H9 (cell line): ENCODE measurements at regions not wholly inside any gene's neighbourhood (a gene's known extent, or its start where the extent isn't known, plus 50 kb on each side); places are given as distances from the start of the nearest gene placed in this dataset.

ENCODE experiments used
- DNase-seq: peaks from one replicate; pipeline ENCODE4 v3.0.0-alpha.2; 2017
- H2AFZ ChIP-seq: one replicate; pipeline ENCODE4 v1.6.1; 2013; ENCODE audit warnings: mild to moderate bottlenecking, low read length, control low read depth, moderate library complexity
- H2AK5ac ChIP-seq: 2 replicates; pipeline ENCODE4 v1.6.1; 2013; ENCODE audit warnings: low read length, control low read depth, mixed read lengths; ENCODE audit not compliant: insufficient read length
- H2BK120ac ChIP-seq: one replicate; pipeline ENCODE4 v1.6.1; 2013; ENCODE audit warnings: low read depth, mild to moderate bottlenecking, low read length, control low read depth, inconsistent platforms; ENCODE audit not compliant: poor library complexity, severe bottlenecking
- H2BK12ac ChIP-seq: 2 replicates; pipeline ENCODE4 v1.6.1; 2013; ENCODE audit warnings: low read length, control low read depth, mixed read lengths, low read depth; ENCODE audit not compliant: insufficient read length
- H2BK15ac ChIP-seq: 2 replicates; pipeline ENCODE4 v1.6.1; 2013; ENCODE audit warnings: low read depth, low read length, control low read depth
- H2BK20ac ChIP-seq: one replicate; pipeline ENCODE4 v1.6.1; 2013; ENCODE audit warnings: low read depth, mild to moderate bottlenecking, low read length, control low read depth, inconsistent platforms; ENCODE audit not compliant: poor library complexity, severe bottlenecking
- H2BK5ac ChIP-seq: 2 replicates; pipeline ENCODE4 v1.6.1; 2013; ENCODE audit warnings: low read length, control low read depth, mixed read lengths; ENCODE audit not compliant: insufficient read length
- H3K14ac ChIP-seq: 2 replicates; pipeline ENCODE4 v1.6.1; 2013; ENCODE audit warnings: low read length, control low read depth; ENCODE audit not compliant: insufficient read depth
- H3K18ac ChIP-seq: 2 replicates; pipeline ENCODE4 v1.6.1; 2013; ENCODE audit warnings: low read depth, mild to moderate bottlenecking, mixed read lengths, low read length, control low read depth; ENCODE audit not compliant: insufficient read length
- H3K23ac ChIP-seq: 2 replicates; pipeline ENCODE4 v1.6.1; 2013; ENCODE audit warnings: low read length, control low read depth, mixed read lengths, low read depth; ENCODE audit not compliant: insufficient read length
- H3K23me2 ChIP-seq: 2 replicates; pipeline ENCODE4 v1.6.1; 2013; ENCODE audit warnings: low read depth, mild to moderate bottlenecking, mixed read lengths, low read length, control low read depth; ENCODE audit not compliant: insufficient read length, poor library complexity, severe bottlenecking
- H3K27ac ChIP-seq: 2 replicates; pipeline ENCODE4 v1.5.1; 2013; ENCODE audit warnings: low read length, control low read depth, mixed read lengths, low read depth; ENCODE audit not compliant: insufficient read length
- H3K27me3 ChIP-seq: 2 replicates; pipeline ENCODE4 v1.6.1; 2013; ENCODE audit warnings: low read length, control low read depth, inconsistent platforms; ENCODE audit not compliant: insufficient read depth
- H3K4ac ChIP-seq: 2 replicates; pipeline ENCODE4 v1.6.1; 2013; ENCODE audit warnings: low read depth, mild to moderate bottlenecking, control low read depth, inconsistent platforms, low read length, moderate library complexity
- H3K4me1 ChIP-seq: 2 replicates; pipeline ENCODE4 v1.6.1; 2013; ENCODE audit warnings: low read length, control low read depth, inconsistent platforms; ENCODE audit not compliant: insufficient read depth
- H3K4me2 ChIP-seq: 2 replicates; pipeline ENCODE4 v1.6.1; 2013; ENCODE audit warnings: low read length, control low read depth, mixed read lengths; ENCODE audit not compliant: insufficient read length, insufficient read depth
- H3K56ac ChIP-seq: 2 replicates; pipeline ENCODE4 v1.6.1; 2013; ENCODE audit warnings: low read depth, mild to moderate bottlenecking, mixed read lengths, low read length, control low read depth; ENCODE audit not compliant: insufficient read length
- H3K79me1 ChIP-seq: 2 replicates; pipeline ENCODE4 v1.6.1; 2013; ENCODE audit warnings: low read depth, mild to moderate bottlenecking, moderate library complexity, low read length, control low read depth, inconsistent platforms; ENCODE audit not compliant: insufficient read depth, poor library complexity, severe bottlenecking
- H3K79me2 ChIP-seq: 2 replicates; pipeline ENCODE4 v1.6.1; 2013; ENCODE audit warnings: low read length, control low read depth, inconsistent platforms; ENCODE audit not compliant: insufficient read depth
- H3K9ac ChIP-seq: 2 replicates; pipeline ENCODE4 v1.6.1; 2013; ENCODE audit warnings: low read length, control low read depth, mixed read lengths; ENCODE audit not compliant: insufficient read length; ENCODE audit errors: extremely low read depth
- H3K9me3 ChIP-seq: one replicate; pipeline ENCODE4 v1.6.1; 2013; ENCODE audit warnings: low read depth, low read length, inconsistent platforms; ENCODE audit not compliant: control insufficient read depth
- H3T11ph ChIP-seq: one replicate; pipeline ENCODE4 v1.6.1; 2013; ENCODE audit warnings: mild to moderate bottlenecking, low read length, control low read depth, inconsistent platforms
- H4K20me1 ChIP-seq: one replicate; pipeline ENCODE4 v1.6.1; 2013; ENCODE audit not compliant: control insufficient read depth, insufficient read length, insufficient read depth
- H4K5ac ChIP-seq: 2 replicates; pipeline ENCODE4 v1.6.1; 2013; ENCODE audit warnings: low read depth, mild to moderate bottlenecking, mixed read lengths, low read length, control low read depth; ENCODE audit not compliant: insufficient read length
- H4K8ac ChIP-seq: replicated peaks from 2 replicates; pipeline ENCODE4 v1.6.1; 2013; ENCODE audit warnings: low read length, control low read depth, mixed read lengths, low read depth; ENCODE audit not compliant: insufficient read length
- H4K91ac ChIP-seq: 2 replicates; pipeline ENCODE4 v1.6.1; 2013; ENCODE audit warnings: low read depth, mild to moderate bottlenecking, moderate library complexity, mixed read lengths, low read length, control low read depth; ENCODE audit not compliant: insufficient read length
- H3K27ac Mint-ChIP-seq, 3 experiments: 2 replicates in 2 of 3; 3 replicates in 1 of 3; pipeline ENCODE4 v1.8.0; 2020 to 2021; ENCODE audit warnings: mixed read lengths in 3 of 3, mild to moderate bottlenecking in 1 of 3, moderate library complexity in 1 of 3
- H3K27me3 Mint-ChIP-seq: 2 replicates; pipeline ENCODE4 v1.8.0; 2021; ENCODE audit warnings: low read depth, mild to moderate bottlenecking, moderate library complexity, mixed read lengths
- H3K36me3 Mint-ChIP-seq, 3 experiments: 2 replicates in 2 of 3; 3 replicates in 1 of 3; pipeline ENCODE4 v1.8.0; 2020 to 2021; ENCODE audit warnings: low read depth in 3 of 3, mixed read lengths in 3 of 3; ENCODE audit not compliant: insufficient read depth in 1 of 3
- H3K4me1 Mint-ChIP-seq, 2 experiments: 2 replicates each; pipeline ENCODE4 v1.8.0; 2020; ENCODE audit warnings: mixed read lengths in 2 of 2
- H3K4me3 Mint-ChIP-seq, 2 experiments: 2 replicates in 1 of 2; 3 replicates in 1 of 2; pipeline ENCODE4 v1.8.0; 2020 to 2021; ENCODE audit warnings: mild to moderate bottlenecking in 2 of 2, mixed read lengths in 2 of 2, moderate library complexity in 1 of 2
- H3K9me3 Mint-ChIP-seq, 2 experiments: 2 replicates in 1 of 2; 3 replicates in 1 of 2; pipeline ENCODE4 v1.8.0; 2020; ENCODE audit warnings: mild to moderate bottlenecking in 2 of 2, mixed read lengths in 2 of 2, moderate library complexity in 1 of 2
- WGBS: extraction: QIAGEN DNeasy Blood & Tissue Kit; methylation state at CpG from one replicate; pipeline ENCODE4 v1.1.7; 2013; ENCODE audit warnings: missing lambda C conversion rate, low lambda C conversion rate, mixed read lengths; ENCODE audit not compliant: insufficient read length; ENCODE audit errors: extremely low coverage; 5-methylcytosine and 5-hydroxymethylcytosine counted together
- TF ChIP-seq, protein P1 (sequence below): fragments of 200-600 bp; sonication (generic); conservative IDR thresholded peaks from 3 replicates; pipeline ENCODE4 v1.8.0; 2021; ENCODE audit warnings: antibody characterized with exemption, mild to moderate bottlenecking

DNA sequence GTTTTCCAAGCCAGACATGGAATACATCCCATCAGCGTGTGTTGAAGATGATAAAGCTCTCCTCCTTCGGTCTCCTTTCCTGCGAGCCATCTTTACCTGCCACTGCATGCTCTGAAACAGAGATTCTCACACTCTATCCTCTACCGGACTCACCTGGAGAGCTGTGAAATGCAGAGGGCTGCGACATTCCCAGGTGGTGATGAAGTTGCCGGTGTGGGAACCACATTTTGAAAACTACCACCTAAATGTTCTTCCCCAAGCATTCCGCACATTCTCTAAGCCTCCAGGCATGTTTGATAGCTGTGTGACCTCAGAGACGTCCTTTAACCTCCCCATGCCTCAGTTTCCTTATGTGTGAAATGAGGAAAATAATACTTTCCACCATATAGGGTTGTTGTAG lies 226.2 kb upstream of the RAB6C start:
- DNase-seq, result peak; percentile 49
- no peak overlapping the region for H2AK5ac ChIP-seq
- no peak overlapping the region for H4K91ac ChIP-seq
- H4K8ac ChIP-seq, result no peak overlapping the region
- H3K9me3 ChIP-seq, result no peaks in the 10 kb centered on the region
- no peak overlapping the region for H3K9ac ChIP-seq
- no peak overlapping the region for H3T11ph ChIP-seq
- H3K14ac ChIP-seq, result no peak overlapping the region
- 0 out of 2 replicates have a peak, but pooled peaks cover 2% of the 10 kb centered on the region for H3K4me1 ChIP-seq
- TF ChIP-seq, protein P1, sequence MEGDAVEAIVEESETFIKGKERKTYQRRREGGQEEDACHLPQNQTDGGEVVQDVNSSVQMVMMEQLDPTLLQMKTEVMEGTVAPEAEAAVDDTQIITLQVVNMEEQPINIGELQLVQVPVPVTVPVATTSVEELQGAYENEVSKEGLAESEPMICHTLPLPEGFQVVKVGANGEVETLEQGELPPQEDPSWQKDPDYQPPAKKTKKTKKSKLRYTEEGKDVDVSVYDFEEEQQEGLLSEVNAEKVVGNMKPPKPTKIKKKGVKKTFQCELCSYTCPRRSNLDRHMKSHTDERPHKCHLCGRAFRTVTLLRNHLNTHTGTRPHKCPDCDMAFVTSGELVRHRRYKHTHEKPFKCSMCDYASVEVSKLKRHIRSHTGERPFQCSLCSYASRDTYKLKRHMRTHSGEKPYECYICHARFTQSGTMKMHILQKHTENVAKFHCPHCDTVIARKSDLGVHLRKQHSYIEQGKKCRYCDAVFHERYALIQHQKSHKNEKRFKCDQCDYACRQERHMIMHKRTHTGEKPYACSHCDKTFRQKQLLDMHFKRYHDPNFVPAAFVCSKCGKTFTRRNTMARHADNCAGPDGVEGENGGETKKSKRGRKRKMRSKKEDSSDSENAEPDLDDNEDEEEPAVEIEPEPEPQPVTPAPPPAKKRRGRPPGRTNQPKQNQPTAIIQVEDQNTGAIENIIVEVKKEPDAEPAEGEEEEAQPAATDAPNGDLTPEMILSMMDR, result no peak
- no peak overlapping the region for H4K5ac ChIP-seq
- H3K18ac ChIP-seq, result no peak overlapping the region
- Mint-ChIP-seq H3K9me3 (peaks cover 6 to 11% of the 10 kb centered on the region in 2 experiments), H3K27ac (peak overlapping the region in 1 of 3 experiments; percentile 21; a peak in 2 of 7 replicates), H3K4me3 (no peak overlapping the region), H3K36me3 (peaks cover 2 to 5% (median 4%) of the 10 kb centered on the region in 3 experiments; a peak in 2 of 7 replicates), H3K27me3 (peaks cover 12% of the 10 kb centered on the region), H3K4me1 (peaks cover 26 to 27% of the 10 kb centered on the region in 2 experiments)
- H3K56ac ChIP-seq, result no peak overlapping the region
- no peaks in the 10 kb centered on the region for H3K79me2 ChIP-seq
- no peak overlapping the region for H2BK20ac ChIP-seq
- H2AFZ ChIP-seq, result no peak overlapping the region
- no peaks in the 10 kb centered on the region for H4K20me1 ChIP-seq
- H3K4me2 ChIP-seq, result no peak overlapping the region
- no CpG with 5 or more reads among the region's 8 CpGs for WGBS
- no peak overlapping the region for H3K27ac ChIP-seq
- no peaks in the 10 kb centered on the region for H3K27me3 ChIP-seq
- H3K79me1 ChIP-seq, result no peaks in the 10 kb centered on the region
- no peak overlapping the region for H2BK12ac ChIP-seq
- H3K4ac ChIP-seq, result no peak overlapping the region
- no peaks in the 10 kb centered on the region for H3K23me2 ChIP-seq
- no peak overlapping the region for H2BK5ac ChIP-seq
- H3K23ac ChIP-seq, result no peak overlapping the region
- H2BK15ac ChIP-seq, result no peak overlapping the region
- H2BK120ac ChIP-seq, result no peak overlapping the region
